HEK293 (cell line): ENCODE measurements at regions not wholly inside any gene's neighbourhood (a gene's known extent, or its start where the extent isn't known, plus 50 kb on each side); places are given as distances from the start of the nearest gene placed in this dataset.
"Not testable (repeated sequence)": the region's sequence is repeated elsewhere in the genome, so short reads cannot be mapped to it uniquely, and the experiment has no call there.

Source experiments
- CTCF ChIA-PET: fragments of 350-600 bp; formaldehyde crosslinking; extraction: SDS; loops from one replicate; lab custom pipeline; 2021; ENCODE audit warnings: antibody characterized with exemption; lab: Yijun Ruan, JAX
- POLR2A ChIA-PET: fragments of 300-600 bp; formaldehyde crosslinking; extraction: SDS; loops from one replicate; lab custom pipeline; 2020; ENCODE audit warnings: antibody characterized with exemption, inconsistent platforms; lab: Yijun Ruan, JAX
- H3K27ac ChIP-seq: fragments of 200-500 bp; sonication (Bioruptor generic); 2 replicates; pipeline ENCODE4 v1.5.1; 2014; ENCODE audit warnings: low read depth, low read length, control low read depth, inconsistent platforms; ENCODE audit errors: extremely low read depth
- H3K36me3 ChIP-seq, 2 experiments: fragments of 200-500 bp in 1 of 2; sonication (Bioruptor generic) in 1 of 2; 1 replicate in 1 of 2; 2 replicates in 1 of 2; pipeline ENCODE4 v1.5.1; 2014 to 2017; ENCODE audit warnings: inconsistent platforms in 2 of 2, low read length in 2 of 2; ENCODE audit not compliant: control insufficient read depth in 2 of 2, insufficient read depth in 1 of 2
- H3K4me1 ChIP-seq: fragments of 200-500 bp; sonication (Bioruptor generic); 2 replicates; pipeline ENCODE4 v1.5.1; 2014; ENCODE audit warnings: mild to moderate bottlenecking, low read length, inconsistent platforms; ENCODE audit not compliant: control insufficient read depth, insufficient read depth
- H3K4me3 ChIP-seq: 2 replicates; pipeline ENCODE4 v1.5.1; 2011; ENCODE audit warnings: low read depth, mild to moderate bottlenecking, control low read depth, low read length, moderate library complexity
- H3K9me3 ChIP-seq: fragments of 200-500 bp; sonication (Bioruptor generic); 2 replicates; pipeline ENCODE4 v1.5.1; 2014; ENCODE audit warnings: low read depth, low read length, inconsistent platforms; ENCODE audit not compliant: control insufficient read depth, insufficient read depth
- IKZF3 ChIP-seq: fragments of 450-650 bp; IDR thresholded peaks from 2 replicates; pipeline ENCODE4 v1.5.0; 2018; ENCODE audit warnings: missing biosample characterization, mild to moderate bottlenecking, missing genetic modification characterization, moderate library complexity
- KLF7 ChIP-seq: fragments of 450-650 bp; formaldehyde crosslinking; IDR thresholded peaks from 2 replicates; pipeline ENCODE4 v1.5.1; 2016; ENCODE audit warnings: missing biosample characterization, missing genetic modification characterization, borderline replicate concordance
- PRDM1 ChIP-seq: fragments of 450-650 bp; formaldehyde crosslinking; IDR thresholded peaks from 2 replicates; pipeline ENCODE4; 2016; ENCODE audit warnings: missing biosample characterization, missing genetic modification characterization
- SALL2 ChIP-seq: fragments of 450-650 bp; formaldehyde crosslinking; IDR thresholded peaks from 2 replicates; pipeline ENCODE4 v1.5.0; 2017; ENCODE audit warnings: missing biosample characterization, mild to moderate bottlenecking, missing genetic modification characterization, borderline replicate concordance
- SP7 ChIP-seq: fragments of 450-650 bp; formaldehyde crosslinking; IDR thresholded peaks from 2 replicates; pipeline ENCODE4 v1.5.1; 2016; ENCODE audit warnings: missing biosample characterization, missing genetic modification characterization
- YY1 ChIP-seq: fragments of 450-650 bp; formaldehyde crosslinking; IDR thresholded peaks from 2 replicates; pipeline ENCODE4 v1.5.1; 2018; ENCODE audit warnings: missing biosample characterization, missing genetic modification characterization
- YY2 ChIP-seq: fragments of 450-650 bp; formaldehyde crosslinking; IDR thresholded peaks from 2 replicates; pipeline ENCODE4 v1.5.1; 2016; ENCODE audit warnings: missing biosample characterization, missing genetic modification characterization
- ZEB2 ChIP-seq: fragments of 450-650 bp; formaldehyde crosslinking; IDR thresholded peaks from 2 replicates; pipeline ENCODE4 v1.5.1; 2016; ENCODE audit warnings: missing biosample characterization, missing genetic modification characterization
- ZNF138 ChIP-seq: fragments of 450-650 bp; formaldehyde crosslinking; IDR thresholded peaks from 2 replicates; pipeline ENCODE4 v1.5.1; 2016; ENCODE audit warnings: missing biosample characterization, missing genetic modification characterization, borderline replicate concordance
- ZNF24 ChIP-seq: fragments of 450-650 bp; formaldehyde crosslinking; IDR thresholded peaks from 2 replicates; pipeline ENCODE4 v1.5.1; 2016; ENCODE audit warnings: missing biosample characterization, missing genetic modification characterization
- ZNF560 ChIP-seq: fragments of 450-650 bp; formaldehyde crosslinking; IDR thresholded peaks from 2 replicates; pipeline ENCODE4 v1.5.1; 2017; ENCODE audit warnings: missing biosample characterization, missing genetic modification characterization, borderline replicate concordance
- ZNF600 ChIP-seq: fragments of 450-650 bp; formaldehyde crosslinking; IDR thresholded peaks from 2 replicates; pipeline ENCODE4 v1.5.1; 2016; ENCODE audit warnings: missing biosample characterization, missing genetic modification characterization
- ZNF623 ChIP-seq: fragments of 450-650 bp; formaldehyde crosslinking; IDR thresholded peaks from 2 replicates; pipeline ENCODE4 v1.5.1; 2016; ENCODE audit warnings: missing biosample characterization, missing genetic modification characterization
- TF ChIP-seq, protein P1 (sequence below): fragments of 450-650 bp; formaldehyde crosslinking; IDR thresholded peaks from 2 replicates; pipeline ENCODE4 v1.5.1; 2016; ENCODE audit warnings: missing biosample characterization, missing genetic modification characterization, low read depth
- TF ChIP-seq, protein P2 (sequence below): fragments of 450-650 bp; formaldehyde crosslinking; IDR thresholded peaks from 2 replicates; pipeline ENCODE4 v1.5.1; 2017; ENCODE audit warnings: missing biosample characterization, missing genetic modification characterization
- TF ChIP-seq, protein P3 (sequence below): fragments of 450-650 bp; formaldehyde crosslinking; IDR thresholded peaks from 2 replicates; pipeline ENCODE4 v1.5.1; 2017; ENCODE audit warnings: missing biosample characterization, missing genetic modification characterization
- TF ChIP-seq, protein P4 (sequence below): fragments of 450-650 bp; formaldehyde crosslinking; IDR thresholded peaks from 2 replicates; pipeline ENCODE4 v1.5.1; 2017; ENCODE audit warnings: missing biosample characterization, missing genetic modification characterization
- TF ChIP-seq, protein P5 (sequence below): fragments of 450-650 bp; formaldehyde crosslinking; IDR thresholded peaks from 2 replicates; pipeline ENCODE4 v1.5.1; 2017; ENCODE audit warnings: missing biosample characterization, missing genetic modification characterization

DNA sequence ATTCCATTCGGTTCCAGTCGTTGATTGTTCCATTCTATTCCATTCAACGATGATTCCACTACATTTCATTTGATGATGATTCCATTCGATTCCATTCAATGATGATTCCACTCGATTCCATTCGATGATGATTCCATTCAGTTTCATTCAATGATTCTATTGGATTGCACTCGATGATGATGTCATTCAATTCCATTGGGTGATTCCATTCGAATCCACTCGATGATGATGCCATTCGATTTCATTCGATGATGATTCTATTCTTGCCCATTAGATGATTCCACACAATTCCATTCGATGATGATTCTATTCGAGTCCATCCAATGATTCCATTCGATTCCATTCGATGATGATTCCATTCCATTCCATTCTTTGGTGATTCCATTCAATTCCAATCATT, 1283.7 kb downstream of the TP53TG3F start:
- TF ChIP-seq ZNF24 (no peak), ZNF560 (tag by site-specific recombination) (no peak), YY1 (tag by site-specific recombination) (no peak), IKZF3 (no peak)
- TF ChIP-seq, protein P1, sequence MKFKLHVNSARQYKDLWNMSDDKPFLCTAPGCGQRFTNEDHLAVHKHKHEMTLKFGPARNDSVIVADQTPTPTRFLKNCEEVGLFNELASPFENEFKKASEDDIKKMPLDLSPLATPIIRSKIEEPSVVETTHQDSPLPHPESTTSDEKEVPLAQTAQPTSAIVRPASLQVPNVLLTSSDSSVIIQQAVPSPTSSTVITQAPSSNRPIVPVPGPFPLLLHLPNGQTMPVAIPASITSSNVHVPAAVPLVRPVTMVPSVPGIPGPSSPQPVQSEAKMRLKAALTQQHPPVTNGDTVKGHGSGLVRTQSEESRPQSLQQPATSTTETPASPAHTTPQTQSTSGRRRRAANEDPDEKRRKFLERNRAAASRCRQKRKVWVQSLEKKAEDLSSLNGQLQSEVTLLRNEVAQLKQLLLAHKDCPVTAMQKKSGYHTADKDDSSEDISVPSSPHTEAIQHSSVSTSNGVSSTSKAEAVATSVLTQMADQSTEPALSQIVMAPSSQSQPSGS (tag by site-specific recombination) = 0 out of 2 replicates have a peak, but pooled peaks have one; percentile 6
- TF ChIP-seq, protein P2, sequence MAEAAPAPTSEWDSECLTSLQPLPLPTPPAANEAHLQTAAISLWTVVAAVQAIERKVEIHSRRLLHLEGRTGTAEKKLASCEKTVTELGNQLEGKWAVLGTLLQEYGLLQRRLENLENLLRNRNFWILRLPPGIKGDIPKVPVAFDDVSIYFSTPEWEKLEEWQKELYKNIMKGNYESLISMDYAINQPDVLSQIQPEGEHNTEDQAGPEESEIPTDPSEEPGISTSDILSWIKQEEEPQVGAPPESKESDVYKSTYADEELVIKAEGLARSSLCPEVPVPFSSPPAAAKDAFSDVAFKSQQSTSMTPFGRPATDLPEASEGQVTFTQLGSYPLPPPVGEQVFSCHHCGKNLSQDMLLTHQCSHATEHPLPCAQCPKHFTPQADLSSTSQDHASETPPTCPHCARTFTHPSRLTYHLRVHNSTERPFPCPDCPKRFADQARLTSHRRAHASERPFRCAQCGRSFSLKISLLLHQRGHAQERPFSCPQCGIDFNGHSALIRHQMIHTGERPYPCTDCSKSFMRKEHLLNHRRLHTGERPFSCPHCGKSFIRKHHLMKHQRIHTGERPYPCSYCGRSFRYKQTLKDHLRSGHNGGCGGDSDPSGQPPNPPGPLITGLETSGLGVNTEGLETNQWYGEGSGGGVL (tag by site-specific recombination) = no peak
- H3K27ac ChIP-seq = no peak overlapping the region
- ChIA-PET POLR2A (no interaction called here), CTCF (no interaction called here)
- H3K4me3 ChIP-seq = no peak overlapping the region
- no peaks in the 10 kb centered on the region for H3K9me3 ChIP-seq
- no peaks in the 10 kb centered on the region for H3K4me1 ChIP-seq
- H3K36me3 ChIP-seq = no peaks in the 10 kb centered on the region

DNA sequence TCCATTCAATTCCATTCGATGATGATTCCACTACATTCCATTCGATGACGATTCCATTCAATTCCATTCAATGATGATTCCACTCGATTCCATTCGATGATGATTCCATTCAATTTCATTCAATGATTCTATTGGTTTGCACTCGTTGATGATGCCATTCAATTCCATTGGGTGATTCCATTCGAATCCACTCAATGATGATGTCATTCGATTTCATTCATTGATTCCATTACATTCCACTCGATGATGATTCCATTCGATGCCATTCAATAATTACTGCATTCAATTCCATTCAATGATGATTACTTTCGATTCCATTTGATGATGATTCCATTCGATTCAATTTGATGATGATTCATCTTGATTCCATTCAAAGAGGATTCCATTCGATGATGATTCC, 1299.4 kb downstream of the TP53TG3F start:
- Histone ChIP-seq H3K27ac (no peak overlapping the region), H3K4me3 (no peak overlapping the region), H3K9me3 (no peaks in the 10 kb centered on the region), H3K36me3 (no peaks in the 10 kb centered on the region), H3K4me1 (no peaks in the 10 kb centered on the region)
- POLR2A ChIA-PET = no interaction called here
- TF ChIP-seq, protein P1 (tag by site-specific recombination) = 0 out of 2 replicates have a peak, but pooled peaks have one; percentile 46
- no peak for TF ChIP-seq SP7
- CTCF ChIA-PET = no interaction called here

DNA sequence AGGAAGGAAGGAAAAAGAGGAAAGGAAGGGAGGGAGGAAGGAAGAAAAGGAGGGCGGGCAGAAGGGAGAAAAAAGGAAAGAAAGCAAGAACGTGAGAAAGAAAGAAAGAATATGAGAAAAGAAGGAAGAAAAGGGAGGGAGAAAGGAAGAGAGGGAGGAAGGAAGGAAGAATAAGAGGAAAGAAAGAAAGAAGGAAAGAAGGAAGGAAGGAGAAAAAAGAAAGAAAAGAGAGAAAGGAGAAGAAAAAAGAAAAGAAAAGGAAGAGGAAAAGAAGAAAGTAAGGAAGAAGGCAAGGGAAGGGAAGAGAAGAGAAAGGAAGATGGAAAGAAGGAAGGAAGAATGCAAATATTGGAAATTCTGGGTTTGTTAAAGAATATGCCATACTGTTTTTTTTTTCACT, 1332.4 kb downstream of the TP53TG3F start:
- H3K9me3 ChIP-seq, H3K4me1 ChIP-seq, CTCF ChIA-PET, H3K27ac ChIP-seq, POLR2A ChIA-PET, H3K36me3 ChIP-seq, H3K4me3 ChIP-seq: not testable (repeated sequence)
- TF ChIP-seq PRDM1 (tag by site-specific recombination) = peak; percentile 72

DNA sequence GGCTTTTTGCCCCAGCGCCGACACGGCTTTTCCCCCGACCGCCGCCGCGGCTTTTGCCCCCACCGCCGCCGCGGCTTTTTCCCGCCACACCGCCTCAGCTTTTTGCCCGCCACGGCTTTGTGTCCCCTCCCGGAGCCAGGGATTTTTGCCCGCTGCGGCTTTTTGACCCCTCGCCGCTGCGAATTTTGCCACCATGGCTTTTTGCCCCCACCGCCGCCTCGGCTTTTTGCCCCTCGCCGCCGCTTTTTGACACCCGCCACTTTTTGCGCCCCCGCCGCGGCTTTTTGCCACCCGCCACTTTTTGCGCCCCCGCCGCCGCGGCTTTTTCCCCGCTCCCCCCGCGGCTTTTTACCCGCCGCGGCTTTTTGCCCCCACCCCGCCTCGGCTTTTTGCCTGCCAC, 1342.5 kb downstream of the TP53TG3F start:
- Histone ChIP-seq H3K4me1 (no peaks in the 10 kb centered on the region), H3K4me3 (no peak overlapping the region), H3K36me3 (no peaks in the 10 kb centered on the region), H3K9me3 (no peaks in the 10 kb centered on the region), H3K27ac (no peak overlapping the region)
- ChIA-PET CTCF (no interaction called here), POLR2A (no interaction called here)
- TF ChIP-seq, protein P3, sequence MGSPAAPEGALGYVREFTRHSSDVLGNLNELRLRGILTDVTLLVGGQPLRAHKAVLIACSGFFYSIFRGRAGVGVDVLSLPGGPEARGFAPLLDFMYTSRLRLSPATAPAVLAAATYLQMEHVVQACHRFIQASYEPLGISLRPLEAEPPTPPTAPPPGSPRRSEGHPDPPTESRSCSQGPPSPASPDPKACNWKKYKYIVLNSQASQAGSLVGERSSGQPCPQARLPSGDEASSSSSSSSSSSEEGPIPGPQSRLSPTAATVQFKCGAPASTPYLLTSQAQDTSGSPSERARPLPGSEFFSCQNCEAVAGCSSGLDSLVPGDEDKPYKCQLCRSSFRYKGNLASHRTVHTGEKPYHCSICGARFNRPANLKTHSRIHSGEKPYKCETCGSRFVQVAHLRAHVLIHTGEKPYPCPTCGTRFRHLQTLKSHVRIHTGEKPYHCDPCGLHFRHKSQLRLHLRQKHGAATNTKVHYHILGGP (tag by site-specific recombination) = no peak
- TF ChIP-seq ZEB2 (tag by site-specific recombination) (no peak), KLF7 (no peak), ZNF623 (tag by site-specific recombination) (no peak), ZNF138 (tag by site-specific recombination) (no peak), YY2 (no peak), SALL2 (tag by site-specific recombination) (no peak), ZNF600 (tag by site-specific recombination) (no peak)
- TF ChIP-seq, protein P4, sequence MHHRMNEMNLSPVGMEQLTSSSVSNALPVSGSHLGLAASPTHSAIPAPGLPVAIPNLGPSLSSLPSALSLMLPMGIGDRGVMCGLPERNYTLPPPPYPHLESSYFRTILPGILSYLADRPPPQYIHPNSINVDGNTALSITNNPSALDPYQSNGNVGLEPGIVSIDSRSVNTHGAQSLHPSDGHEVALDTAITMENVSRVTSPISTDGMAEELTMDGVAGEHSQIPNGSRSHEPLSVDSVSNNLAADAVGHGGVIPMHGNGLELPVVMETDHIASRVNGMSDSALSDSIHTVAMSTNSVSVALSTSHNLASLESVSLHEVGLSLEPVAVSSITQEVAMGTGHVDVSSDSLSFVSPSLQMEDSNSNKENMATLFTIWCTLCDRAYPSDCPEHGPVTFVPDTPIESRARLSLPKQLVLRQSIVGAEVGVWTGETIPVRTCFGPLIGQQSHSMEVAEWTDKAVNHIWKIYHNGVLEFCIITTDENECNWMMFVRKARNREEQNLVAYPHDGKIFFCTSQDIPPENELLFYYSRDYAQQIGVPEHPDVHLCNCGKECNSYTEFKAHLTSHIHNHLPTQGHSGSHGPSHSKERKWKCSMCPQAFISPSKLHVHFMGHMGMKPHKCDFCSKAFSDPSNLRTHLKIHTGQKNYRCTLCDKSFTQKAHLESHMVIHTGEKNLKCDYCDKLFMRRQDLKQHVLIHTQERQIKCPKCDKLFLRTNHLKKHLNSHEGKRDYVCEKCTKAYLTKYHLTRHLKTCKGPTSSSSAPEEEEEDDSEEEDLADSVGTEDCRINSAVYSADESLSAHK (tag by site-specific recombination) = no peak
- TF ChIP-seq, protein P5, sequence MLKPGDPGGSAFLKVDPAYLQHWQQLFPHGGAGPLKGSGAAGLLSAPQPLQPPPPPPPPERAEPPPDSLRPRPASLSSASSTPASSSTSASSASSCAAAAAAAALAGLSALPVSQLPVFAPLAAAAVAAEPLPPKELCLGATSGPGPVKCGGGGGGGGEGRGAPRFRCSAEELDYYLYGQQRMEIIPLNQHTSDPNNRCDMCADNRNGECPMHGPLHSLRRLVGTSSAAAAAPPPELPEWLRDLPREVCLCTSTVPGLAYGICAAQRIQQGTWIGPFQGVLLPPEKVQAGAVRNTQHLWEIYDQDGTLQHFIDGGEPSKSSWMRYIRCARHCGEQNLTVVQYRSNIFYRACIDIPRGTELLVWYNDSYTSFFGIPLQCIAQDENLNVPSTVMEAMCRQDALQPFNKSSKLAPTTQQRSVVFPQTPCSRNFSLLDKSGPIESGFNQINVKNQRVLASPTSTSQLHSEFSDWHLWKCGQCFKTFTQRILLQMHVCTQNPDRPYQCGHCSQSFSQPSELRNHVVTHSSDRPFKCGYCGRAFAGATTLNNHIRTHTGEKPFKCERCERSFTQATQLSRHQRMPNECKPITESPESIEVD = no peak
